GM21381 (cell line): ENCODE measurements at regions not wholly inside any gene's neighbourhood (a gene's known extent, or its start where the extent isn't known, plus 50 kb on each side); places are given as distances from the start of the nearest gene placed in this dataset.

ENCODE experiments used
- ATAC-seq: cut with Tn5 transposase; IDR thresholded peaks from one replicate; pipeline ENCODE4 v1.9.1; 2021; ENCODE audit warnings: mild to moderate bottlenecking, moderate library complexity; ENCODE audit not compliant: unreplicated experiment

GRCh38 chr12:107339932-107340331 lies 246.6 kb upstream of the CRY1 start:
- no peak for ATAC-seq

GRCh38 chr12:107340898-107341297 lies 247.5 kb upstream of the CRY1 start:
- ATAC-seq: no peak

- ATAC-seq: no peak
Observed at GRCh38 chr12:107344035-107344808, 250.9 kb upstream of the CRY1 start.

- no peak for ATAC-seq
Observed at GRCh38 chr12:107347261-107347660, 253.9 kb upstream of the CRY1 start.

- ATAC-seq: no peak
Observed at GRCh38 chr12:107349008-107349747, 255.8 kb upstream of the CRY1 start.

- no peak for ATAC-seq
Observed at GRCh38 chr12:107349839-107350238, 256.5 kb upstream of the CRY1 start.

GRCh38 chr12:107351109-107351508 lies 257.8 kb upstream of the CRY1 start:
- ATAC-seq: no peak

GRCh38 chr12:107351713-107352112 lies 258.4 kb upstream of the CRY1 start:
- ATAC-seq: no peak

- no peak for ATAC-seq
Observed at GRCh38 chr12:107352347-107353081, 259.2 kb upstream of the CRY1 start.

GRCh38 chr12:107353312-107353711 lies 260.0 kb upstream of the CRY1 start:
- ATAC-seq: no peak

GRCh38 chr12:107355004-107355565 lies 261.7 kb upstream of the CRY1 start:
- no peak for ATAC-seq

GRCh38 chr12:107355612-107356011 lies 262.3 kb upstream of the CRY1 start:
- no peak for ATAC-seq

GRCh38 chr12:107356266-107356936 lies 263.1 kb upstream of the CRY1 start:
- no peak for ATAC-seq

- no peak for ATAC-seq
Observed at GRCh38 chr12:107356937-107357295, 263.6 kb upstream of the CRY1 start.

GRCh38 chr12:107359382-107359781 lies 266.0 kb upstream of the CRY1 start:
- ATAC-seq: no peak

GRCh38 chr12:107360033-107360432 lies 266.7 kb upstream of the CRY1 start:
- ATAC-seq: no peak

GRCh38 chr12:107360482-107360881 lies 267.1 kb upstream of the CRY1 start:
- no peak for ATAC-seq

- no peak for ATAC-seq
Observed at GRCh38 chr12:107361970-107362369, 268.6 kb upstream of the CRY1 start.

- no peak for ATAC-seq
Observed at GRCh38 chr12:107362960-107363359, 269.6 kb upstream of the CRY1 start.

GRCh38 chr12:107364875-107365518 lies 271.6 kb upstream of the CRY1 start:
- no peak for ATAC-seq
